H1 (cell line): ENCODE measurements at regions not wholly inside any gene's neighbourhood (a gene's known extent, or its start where the extent isn't known, plus 50 kb on each side); places are given as distances from the start of the nearest gene placed in this dataset.

Experiments
- CTCF ChIA-PET: fragments of 300-600 bp; sonication (Branson Sonifier 250); formaldehyde crosslinking; loops from one replicate; lab custom pipeline; 2021; ENCODE audit not compliant: partially characterized antibody; lab: Charles Lee
- POLR2A ChIA-PET: fragments of 300-600 bp; sonication (Branson Sonifier 250); formaldehyde crosslinking; loops from one replicate; lab custom pipeline; 2021; ENCODE audit warnings: inconsistent platforms; ENCODE audit not compliant: partially characterized antibody; lab: Charles Lee
- DNase-seq, 2 experiments: peaks; one replicate each; pipeline versions ENCODE4 v3.0.0 to v3.0.0-alpha.2; 2010 to 2022; ENCODE audit warnings: low spot score in 2 of 2, low read depth in 1 of 2, mixed read lengths in 1 of 2
- FAIRE-seq: peaks from 2 replicates; lab custom pipeline; 2011; peaks lifted over from hg19 to GRCh38; lab: Jason Lieb, UNC
- H2AFZ ChIP-seq: 2 replicates; pipeline ENCODE4 v1.8.1; 2012; ENCODE audit warnings: low read length, inconsistent platforms
- H2AK5ac ChIP-seq: 2 replicates; pipeline ENCODE4 v1.6.1; 2013; ENCODE audit warnings: low read depth, low read length
- H2BK120ac ChIP-seq: replicated peaks from 2 replicates; pipeline ENCODE3; 2013; ENCODE audit warnings: low read depth, low read length, inconsistent platforms
- H2BK12ac ChIP-seq: 2 replicates; pipeline ENCODE4 v1.6.1; 2013; ENCODE audit warnings: low read depth, low read length
- H2BK15ac ChIP-seq: 2 replicates; pipeline ENCODE4 v1.6.1; 2013; ENCODE audit warnings: low read length
- H2BK20ac ChIP-seq: 2 replicates; pipeline ENCODE4 v1.6.1; 2013; ENCODE audit warnings: low read length
- H2BK5ac ChIP-seq: 2 replicates; pipeline ENCODE4 v1.6.1; 2013; ENCODE audit warnings: low read depth, low read length
- H3K14ac ChIP-seq: 2 replicates; pipeline ENCODE4 v1.6.1; 2013; ENCODE audit warnings: inconsistent platforms; ENCODE audit not compliant: insufficient read length
- H3K18ac ChIP-seq: 2 replicates; pipeline ENCODE4 v1.6.1; 2013; ENCODE audit warnings: low read length; ENCODE audit errors: extremely low read depth
- H3K23ac ChIP-seq: 2 replicates; pipeline ENCODE4 v1.6.1; 2013; ENCODE audit warnings: inconsistent platforms; ENCODE audit not compliant: insufficient read length
- H3K23me2 ChIP-seq: 2 replicates; pipeline ENCODE4 v1.6.1; 2013; ENCODE audit warnings: low read depth, low read length
- H3K27ac ChIP-seq: 2 replicates; pipeline ENCODE4 v1.6.1; 2011; ENCODE audit warnings: low read depth, low read length, inconsistent platforms
- H3K27me3 ChIP-seq, 4 experiments: replicated peaks in 1 of 4; 1 replicate in 1 of 4; 2 replicates in 3 of 4; pipeline versions ENCODE4 v1.6.1 to v1.8.1; 2011 to 2013; ENCODE audit warnings: low read length in 3 of 4, mild to moderate bottlenecking in 3 of 4, inconsistent platforms in 2 of 4, mixed read lengths in 2 of 4, moderate library complexity in 1 of 4; ENCODE audit not compliant: control insufficient read depth in 3 of 4, insufficient read depth in 3 of 4; ENCODE audit errors: extremely low read depth in 1 of 4
- H3K36me3 ChIP-seq, 4 experiments: 2 replicates each; pipeline versions ENCODE4 v1.6.1 to v1.8.1; 2011 to 2013; ENCODE audit warnings: mild to moderate bottlenecking in 4 of 4, low read length in 3 of 4, moderate library complexity in 2 of 4, control low read depth in 1 of 4, inconsistent platforms in 1 of 4; ENCODE audit not compliant: insufficient read depth in 4 of 4, control insufficient read depth in 2 of 4
- H3K4ac ChIP-seq: replicated peaks from 2 replicates; pipeline ENCODE3; 2013; ENCODE audit warnings: low read length, low read depth, mixed read lengths, inconsistent platforms; ENCODE audit not compliant: insufficient read length
- H3K4me1 ChIP-seq, 4 experiments: replicated peaks in 1 of 4; 1 replicate in 1 of 4; 2 replicates in 3 of 4; pipeline versions ENCODE4 v1.6.1 to v1.8.1; 2011 to 2013; ENCODE audit warnings: low read length in 3 of 4, inconsistent platforms in 2 of 4, mixed read lengths in 1 of 4; ENCODE audit not compliant: insufficient read depth in 4 of 4, control insufficient read depth in 3 of 4
- H3K4me2 ChIP-seq, 2 experiments: 2 replicates each; pipeline versions ENCODE4 v1.6.1 to v1.8.1; 2011 to 2013; ENCODE audit warnings: low read depth in 2 of 2, low read length in 2 of 2, control low read depth in 1 of 2, inconsistent platforms in 1 of 2, mild to moderate bottlenecking in 1 of 2; ENCODE audit not compliant: insufficient read depth in 1 of 2
- H3K4me3 ChIP-seq, 4 experiments: fragments of 200-600, 300-600 bp in 1 of 4; sonication (generic), shearing (Covaris generic), sonication (Bioruptor Twin) in 1 of 4; 2 replicates each; pipeline versions ENCODE4 v1.5.1 to v1.8.1; 2011 to 2016; ENCODE audit warnings: low read length in 4 of 4, low read depth in 3 of 4, control low read depth in 2 of 4, inconsistent platforms in 2 of 4, mild to moderate bottlenecking in 2 of 4, mixed read lengths in 1 of 4, moderate library complexity in 1 of 4; ENCODE audit not compliant: insufficient read depth in 2 of 4; ENCODE audit errors: extremely low read depth in 1 of 4
- H3K56ac ChIP-seq: replicated peaks from 2 replicates; pipeline ENCODE3; 2013; ENCODE audit warnings: low read depth, mild to moderate bottlenecking, mixed read lengths, low read length, inconsistent platforms; ENCODE audit not compliant: insufficient read length
- H3K79me1 ChIP-seq: 2 replicates; pipeline ENCODE4 v1.6.1; 2013; ENCODE audit warnings: low read depth, low read length, control low read depth
- H3K79me2 ChIP-seq, 2 experiments: 2 replicates each; pipeline versions ENCODE4 v1.6.1 to v1.8.1; 2012 to 2013; ENCODE audit warnings: low read length in 2 of 2, mild to moderate bottlenecking in 2 of 2, inconsistent platforms in 1 of 2; ENCODE audit not compliant: insufficient read depth in 2 of 2, control insufficient read depth in 1 of 2
- H3K9ac ChIP-seq, 4 experiments: replicated peaks in 1 of 4; 1 replicate in 1 of 4; 2 replicates in 3 of 4; pipeline versions ENCODE4 v1.6.1 to v1.8.1; 2011 to 2013; ENCODE audit warnings: low read depth in 3 of 4, low read length in 3 of 4, control low read depth in 2 of 4, mild to moderate bottlenecking in 2 of 4, moderate library complexity in 2 of 4, inconsistent platforms in 1 of 4; ENCODE audit errors: extremely low read depth in 1 of 4
- H3K9me3 ChIP-seq, 2 experiments: 2 replicates each; pipeline versions ENCODE4 v1.6.1 to v1.8.1; 2012 to 2013; ENCODE audit warnings: mild to moderate bottlenecking in 2 of 2, moderate library complexity in 2 of 2, control low read depth in 1 of 2, inconsistent platforms in 1 of 2, low read depth in 1 of 2, low read length in 1 of 2, mixed read lengths in 1 of 2; ENCODE audit not compliant: insufficient read depth in 2 of 2
- H4K20me1 ChIP-seq, 2 experiments: replicated peaks in 1 of 2; 2 replicates each; pipeline versions ENCODE3 to v1.8.1; 2011 to 2013; ENCODE audit warnings: inconsistent platforms in 2 of 2, low read length in 2 of 2, mild to moderate bottlenecking in 1 of 2; ENCODE audit not compliant: insufficient read depth in 2 of 2, control insufficient read depth in 1 of 2
- H4K5ac ChIP-seq: 2 replicates; pipeline ENCODE4 v1.6.1; 2013; ENCODE audit warnings: low read length, low read depth, mixed read lengths, inconsistent platforms; ENCODE audit not compliant: insufficient read length
- H4K8ac ChIP-seq: 2 replicates; pipeline ENCODE4 v1.8.0; 2013; ENCODE audit warnings: mild to moderate bottlenecking, moderate library complexity, low read length, inconsistent platforms; ENCODE audit not compliant: insufficient read depth; ENCODE audit errors: extremely low read depth
- H4K91ac ChIP-seq: replicated peaks from 2 replicates; pipeline ENCODE3; 2013; ENCODE audit warnings: low read length, mixed read lengths, inconsistent platforms; ENCODE audit not compliant: insufficient read length
- ATF3 ChIP-seq: IDR thresholded peaks from 2 replicates; pipeline ENCODE4 v1.6.1; 2011; ENCODE audit warnings: low read depth, mild to moderate bottlenecking, low read length; ENCODE audit not compliant: insufficient read depth
- BCL11A ChIP-seq, 2 experiments: IDR thresholded peaks; one replicate each; pipeline ENCODE4 v1.6.1; 2011; ENCODE audit warnings: low read depth in 2 of 2, low read length in 2 of 2, mild to moderate bottlenecking in 2 of 2
- BRCA1 ChIP-seq: IDR thresholded peaks from 2 replicates; pipeline ENCODE4 v1.6.1; 2012; ENCODE audit warnings: low read depth, low read length, improper control_type of control experiment
- CBX5 ChIP-seq: fragments of 300-800, 300-1000 bp; sonication (generic); IDR thresholded peaks from 2 replicates; pipeline ENCODE4 v1.7.1; 2016; ENCODE audit warnings: antibody characterized with exemption, low read length, low read depth
- CTBP2 ChIP-seq: IDR thresholded peaks from 2 replicates; pipeline ENCODE4 v1.7.0; 2011; ENCODE audit warnings: borderline replicate concordance, mild to moderate bottlenecking, moderate library complexity, mixed read lengths, low read length; ENCODE audit not compliant: insufficient read depth, insufficient read length
- HDAC2 ChIP-seq, 2 experiments: fragments of 300-600 bp in 1 of 2; sonication (generic) in 1 of 2; IDR thresholded peaks; 2 replicates each; pipeline ENCODE4 v1.6.1; 2011 to 2012; ENCODE audit warnings: low read depth in 2 of 2, low read length in 2 of 2, mild to moderate bottlenecking in 2 of 2, moderate library complexity in 2 of 2, borderline replicate concordance in 1 of 2, inconsistent platforms in 1 of 2
- JUN ChIP-seq: IDR thresholded peaks from 2 replicates; pipeline ENCODE4 v1.6.1; 2011; ENCODE audit warnings: low read depth, mild to moderate bottlenecking, improper control_type of control experiment, low read length
- JUND ChIP-seq: IDR thresholded peaks from 2 replicates; pipeline ENCODE4 v1.6.1; 2011; ENCODE audit warnings: mild to moderate bottlenecking, improper control_type of control experiment, low read length
- KDM5A ChIP-seq: fragments of 200-600 bp; IDR thresholded peaks from 2 replicates; pipeline ENCODE4 v1.7.1; 2012; ENCODE audit warnings: mild to moderate bottlenecking, low read length, inconsistent platforms, mixed read lengths
- NRF1 ChIP-seq: IDR thresholded peaks from 2 replicates; pipeline ENCODE4 v1.6.1; 2011; ENCODE audit warnings: mild to moderate bottlenecking, low read depth, low read length, improper control_type of control experiment
- POU5F1 ChIP-seq: IDR thresholded peaks from 2 replicates; pipeline ENCODE4 v1.6.1; 2011; ENCODE audit warnings: low read depth, mild to moderate bottlenecking, low read length, moderate library complexity
- RXRA ChIP-seq: IDR thresholded peaks from 2 replicates; pipeline ENCODE4 v1.6.1; 2011; ENCODE audit warnings: low read depth, mild to moderate bottlenecking, low read length, moderate library complexity; ENCODE audit not compliant: insufficient read depth
- SIN3A ChIP-seq, 2 experiments: IDR thresholded peaks in 1 of 2; conservative IDR thresholded peaks in 1 of 2; 2 replicates each; pipeline ENCODE4 v1.6.1; 2011 to 2012; ENCODE audit warnings: low read length in 2 of 2, improper control_type of control experiment in 1 of 2, low read depth in 1 of 2, mild to moderate bottlenecking in 1 of 2
- SIRT6 ChIP-seq: IDR thresholded peaks from one replicate; pipeline ENCODE4 v1.7.1; 2012; ENCODE audit warnings: low read length, inconsistent platforms
- SP4 ChIP-seq: IDR thresholded peaks from 2 replicates; pipeline ENCODE4 v1.6.1; 2012; ENCODE audit warnings: low read length, inconsistent platforms
- WGBS, 2 experiments: shearing (Covaris generic) in 1 of 2; methylation state at CpG; one replicate each; pipeline versions ENCODE4 v1.1.6 to v1.1.7; 2013 to 2015; ENCODE audit warnings: low lambda C conversion rate in 2 of 2, mixed read lengths in 2 of 2, inconsistent platforms in 1 of 2, low coverage in 1 of 2, missing lambda C conversion rate in 1 of 2; ENCODE audit not compliant: insufficient replicate concordance in 2 of 2, insufficient coverage in 1 of 2, insufficient read length in 1 of 2; ENCODE audit errors: extremely low coverage in 1 of 2, missing lambda C conversion rate in 1 of 2; 5-methylcytosine and 5-hydroxymethylcytosine counted together

- H2BK20ac ChIP-seq = no peak overlapping the region
- no peak overlapping the region for H2BK12ac ChIP-seq
- no peak overlapping the region for H2BK15ac ChIP-seq
- no peak overlapping the region for H2AFZ ChIP-seq
- H3K56ac ChIP-seq = no peak overlapping the region
- WGBS, 2 experiments = 74% methylated on average over 2 of the region's 2 CpGs; no CpG with 5 or more reads in 1 of the 2 experiments
- H4K5ac ChIP-seq = no peak overlapping the region
- no peak overlapping the region for H3K4ac ChIP-seq
- H3K23me2 ChIP-seq = no peaks in the 10 kb centered on the region
- H2BK120ac ChIP-seq = no peak overlapping the region
- H4K8ac ChIP-seq = no peak overlapping the region
- no peak overlapping the region for H3K4me3 ChIP-seq
- no peaks in the 10 kb centered on the region for H3K4me1 ChIP-seq
- H3K79me1 ChIP-seq = no peaks in the 10 kb centered on the region
- no peak overlapping the region for H3K14ac ChIP-seq
- no peak for DNase-seq
- no peaks in the 10 kb centered on the region for H3K79me2 ChIP-seq
- ChIA-PET POLR2A (no interaction called here), CTCF (interaction anchor here (1.4 kb wide), 1 partner anchor 10 kb away, joined by 4 read pairs; no protein-coding TSS in a partner anchor)
- no peak overlapping the region for H3K9ac ChIP-seq
- no peak overlapping the region for H2BK5ac ChIP-seq
- no peak overlapping the region for H3K4me2 ChIP-seq
- H2AK5ac ChIP-seq = no peak overlapping the region
- no peaks in the 10 kb centered on the region for H3K36me3 ChIP-seq
- no peaks in the 10 kb centered on the region for H3K27me3 ChIP-seq
- no peak overlapping the region for H4K91ac ChIP-seq
- H3K18ac ChIP-seq = no peak overlapping the region
- no peak overlapping the region; the same call in 1 of the 2 replicates for H3K27ac ChIP-seq
- no peak overlapping the region for H3K23ac ChIP-seq
- no peak for FAIRE-seq
- H3K9me3 ChIP-seq = no peaks in the 10 kb centered on the region
- no peaks in the 10 kb centered on the region for H4K20me1 ChIP-seq
- TF ChIP-seq BCL11A (IDR thresholded peaks at IDR 0.05; ENCODE audit: low read depth in 2 of 2, low read length in 2 of 2) (no peak), SIN3A (conservative IDR thresholded peaks at IDR 0.05 in 1 of 2, IDR thresholded peaks at IDR 0.05 in 1 of 2; ENCODE audit: low read depth in 1 of 2, low read length in 2 of 2) (no peak), SIRT6 (no peak), NRF1 (no peak), POU5F1 (no peak), CTBP2 (no peak), JUND (no peak), ATF3 (no peak), BRCA1 (no peak), JUN (no peak), HDAC2 (IDR thresholded peaks at IDR 0.05; ENCODE audit: borderline replicate concordance in 1 of 2, low read depth in 2 of 2, low read length in 2 of 2) (no peak), RXRA (no peak), CBX5 (no peak), SP4 (no peak), KDM5A (no peak)
These were observed 1256.0 kb downstream of the ROBO1 start for GRCh38 chr3:78511840-78512239.
